ENCODE measurements at regions not wholly inside any gene's neighbourhood (a gene's known extent, or its start where the extent isn't known, plus 50 kb on each side); places are given as distances from the start of the nearest gene placed in this dataset.

GRCh38 chr13:83298617-83299016 lies 583.7 kb downstream of the SLITRK1 start:
- no peak overlapping the region for H3K9ac ChIP-seq

DNA sequence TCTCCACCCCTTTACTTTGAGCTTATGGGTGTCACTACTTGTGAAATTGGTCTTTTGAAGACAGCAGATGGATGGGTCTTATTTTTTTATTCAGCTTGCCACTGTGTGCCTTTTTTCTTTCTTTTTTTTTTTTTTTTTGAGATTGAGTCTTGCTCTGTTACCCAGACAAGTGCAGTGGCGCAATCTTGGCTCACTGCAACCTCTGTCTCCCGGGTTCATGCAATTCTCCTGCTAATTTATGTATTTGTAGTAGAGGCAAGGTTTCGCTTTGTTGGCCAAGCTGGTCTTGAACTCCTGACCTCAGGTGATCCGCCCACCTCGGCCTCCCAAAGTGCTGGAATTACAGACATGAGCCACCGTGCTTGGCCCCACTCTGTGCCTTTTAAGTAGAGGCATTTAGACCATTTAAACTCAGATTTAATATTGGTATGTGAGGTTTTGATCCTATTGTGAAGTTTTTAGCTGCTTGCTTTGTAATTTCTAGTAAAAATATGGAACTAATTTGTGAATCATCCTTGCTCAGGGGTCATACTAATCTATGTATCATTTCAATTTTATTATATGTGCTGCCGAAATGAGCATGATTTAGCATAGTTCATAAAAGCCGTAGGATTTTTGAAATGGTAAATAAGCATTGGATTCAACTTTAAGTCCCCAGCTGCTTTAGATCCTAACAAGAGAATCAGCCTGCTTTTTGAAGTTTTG lies 584.5 kb downstream of the SLITRK1 start:
- Histone ChIP-seq H3K79me2 (no peaks in the 10 kb centered on the region), H3K27ac (no peak overlapping the region), H3K9me3 (ENCODE audit: control insufficient read depth, low read length) (no peaks in the 10 kb centered on the region), H3K4me3 (ENCODE audit: low read depth, low read length) (no peak overlapping the region), H3K27me3 (ENCODE audit: control insufficient read depth, insufficient read depth, low read length) (no peaks in the 10 kb centered on the region), H3K9ac (no peak overlapping the region), H3K36me3 (ENCODE audit: control insufficient read depth, insufficient read depth, low read length) (no peaks in the 10 kb centered on the region), H3K4me2 (ENCODE audit: low read length) (no peak overlapping the region), H3K4me1 (no peaks in the 10 kb centered on the region), H2AFZ (no peak overlapping the region)
- TF ChIP-seq CTCF (IDR thresholded peaks at IDR 0.05): no peak

More at GRCh38 chr13:83298617-83299016, 583.7 kb downstream of the SLITRK1 start:
- Histone ChIP-seq H3K79me2 (no peaks in the 10 kb centered on the region), H3K4me3 (ENCODE audit: low read depth, low read length) (no peak overlapping the region), H2AFZ (no peak overlapping the region), H3K36me3 (ENCODE audit: control insufficient read depth, insufficient read depth, low read length) (no peaks in the 10 kb centered on the region), H3K4me2 (ENCODE audit: low read length) (no peak overlapping the region), H3K27ac (no peak overlapping the region), H3K27me3 (ENCODE audit: control insufficient read depth, insufficient read depth, low read length) (no peaks in the 10 kb centered on the region), H3K4me1 (no peaks in the 10 kb centered on the region), H3K9me3 (ENCODE audit: control insufficient read depth, low read length) (no peaks in the 10 kb centered on the region)
- no peak for TF ChIP-seq CTCF (IDR thresholded peaks at IDR 0.05)

DNA sequence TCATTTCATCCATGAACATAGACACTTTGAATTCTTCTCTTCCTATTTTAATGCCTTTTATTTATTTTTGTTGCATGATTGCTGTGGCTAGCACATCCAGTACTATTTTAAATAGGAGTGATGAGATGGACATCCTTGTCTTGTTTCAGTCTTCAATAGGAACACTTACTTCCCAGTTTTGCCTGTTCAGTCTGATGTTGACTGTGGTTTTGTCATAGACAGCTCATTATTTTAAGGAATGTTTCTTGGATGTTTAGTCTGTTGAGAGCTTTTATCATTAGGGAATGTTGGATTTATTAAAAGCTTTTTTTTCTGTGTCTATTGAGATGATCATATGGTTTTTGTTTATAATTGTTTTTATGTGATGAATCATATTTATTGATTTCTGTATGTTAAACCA lies 586.6 kb downstream of the SLITRK1 start:
- TF ChIP-seq CTCF (IDR thresholded peaks at IDR 0.05): no peak
- no peak overlapping the region for H2AFZ ChIP-seq
- no peak overlapping the region for H3K4me3 ChIP-seq (ENCODE audit: low read depth, low read length)
- H3K36me3 ChIP-seq (ENCODE audit: control insufficient read depth, insufficient read depth, low read length): no peaks in the 10 kb centered on the region
- H3K79me2 ChIP-seq: no peaks in the 10 kb centered on the region
- H3K27ac ChIP-seq: no peak overlapping the region
- H3K9ac ChIP-seq: no peak overlapping the region
- H3K4me2 ChIP-seq (ENCODE audit: low read length): no peak overlapping the region
- H3K27me3 ChIP-seq (ENCODE audit: control insufficient read depth, insufficient read depth, low read length): no peaks in the 10 kb centered on the region
- H3K4me1 ChIP-seq: no peaks in the 10 kb centered on the region
- no peaks in the 10 kb centered on the region for H3K9me3 ChIP-seq (ENCODE audit: control insufficient read depth, low read length)

DNA sequence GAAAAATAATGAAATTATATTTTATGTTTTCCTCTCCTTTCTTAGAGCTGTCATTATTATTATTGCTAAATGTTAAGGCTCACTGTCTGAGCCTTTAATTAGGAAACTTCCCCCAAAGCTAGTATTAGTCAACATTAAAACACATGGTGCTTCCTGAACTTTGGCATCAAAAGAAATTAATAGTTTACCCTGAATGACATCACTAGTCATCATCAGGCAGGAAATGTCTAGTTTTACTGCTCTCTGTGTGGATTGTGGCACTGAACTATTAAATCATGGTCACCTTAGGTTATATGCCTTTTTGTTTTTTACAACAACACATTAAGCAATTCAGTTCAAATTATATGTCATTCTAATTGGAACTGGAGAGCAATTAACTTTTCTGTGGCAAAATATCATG lies 595.5 kb downstream of the SLITRK1 start:
- H3K4me3 ChIP-seq (ENCODE audit: low read depth, low read length): no peak overlapping the region
- H3K4me2 ChIP-seq (ENCODE audit: low read length): no peak overlapping the region
- H3K79me2 ChIP-seq: no peaks in the 10 kb centered on the region
- H3K27ac ChIP-seq: no peak overlapping the region
- H3K4me1 ChIP-seq: no peaks in the 10 kb centered on the region
- H3K27me3 ChIP-seq (ENCODE audit: control insufficient read depth, insufficient read depth, low read length): no peaks in the 10 kb centered on the region
- H3K9me3 ChIP-seq (ENCODE audit: control insufficient read depth, low read length): no peaks in the 10 kb centered on the region
- H2AFZ ChIP-seq: no peak overlapping the region
- H3K9ac ChIP-seq: no peak overlapping the region
- no peaks in the 10 kb centered on the region for H3K36me3 ChIP-seq (ENCODE audit: control insufficient read depth, insufficient read depth, low read length)
- TF ChIP-seq CTCF (IDR thresholded peaks at IDR 0.05): no peak

GRCh38 chr13:83281654-83282053 lies 600.6 kb downstream of the SLITRK1 start:
- no peak for TF ChIP-seq CTCF (IDR thresholded peaks at IDR 0.05)
- Histone ChIP-seq H3K4me1 (no peaks in the 10 kb centered on the region), H3K79me2 (no peaks in the 10 kb centered on the region)

More at GRCh38 chr13:83281654-83282053, 600.6 kb downstream of the SLITRK1 start:
- Histone ChIP-seq H3K9ac (no peak overlapping the region), H2AFZ (no peak overlapping the region), H3K27ac (no peak overlapping the region), H3K4me2 (ENCODE audit: low read length) (no peak overlapping the region), H3K27me3 (ENCODE audit: control insufficient read depth, insufficient read depth, low read length) (no peaks in the 10 kb centered on the region), H3K9me3 (ENCODE audit: control insufficient read depth, low read length) (no peaks in the 10 kb centered on the region), H3K4me3 (ENCODE audit: low read depth, low read length) (no peak overlapping the region), H3K36me3 (ENCODE audit: control insufficient read depth, insufficient read depth, low read length) (no peaks in the 10 kb centered on the region)
